HepG2 (cell line): ENCODE measurements at regions not wholly inside any gene's neighbourhood (a gene's known extent, or its start where the extent isn't known, plus 50 kb on each side); places are given as distances from the start of the nearest gene placed in this dataset.

Experiments used
- ATAC-seq: fragments of 200-7000 bp; cut with Tn5 transposase; 3 replicates; pipeline ENCODE4 v1.9.1; 2020; ENCODE audit warnings: mild to moderate bottlenecking, moderate library complexity
- BruUV-seq: library from RNA; stranded (reverse); fragments of 400-500 nt; replicated peaks from 2 replicates; lab custom pipeline; 2021; lab: Mats Ljungman, UMichigan
- CTCF ChIA-PET: fragments of 300-600 bp; formaldehyde crosslinking; extraction: SDS; loops from one replicate; lab custom pipeline; 2021; ENCODE audit warnings: low total read pairs, inconsistent platforms, low intra/inter-chr PET ratio; lab: Yijun Ruan, JAX
- POLR2A ChIA-PET: fragments of 350-600 bp; sonication (Branson Sonifier 250); formaldehyde crosslinking; loops from one replicate; lab custom pipeline; 2020; ENCODE audit warnings: antibody characterized with exemption, inconsistent platforms; lab: Yijun Ruan, JAX
- DNase-seq: peaks from one replicate; pipeline ENCODE4 v3.0.0-alpha.2; 2015; ENCODE audit warnings: low spot score
- FAIRE-seq: peaks from 3 replicates; lab custom pipeline; 2011; peaks lifted over from hg19 to GRCh38; lab: Jason Lieb, UNC
- H2AFZ ChIP-seq: one replicate; pipeline ENCODE4 v1.6.1; 2011; ENCODE audit warnings: low read length, inconsistent platforms
- H3K27ac ChIP-seq: fragments of 300-600 bp; 3 replicates; pipeline ENCODE4 v1.8.0; 2011; ENCODE audit warnings: mixed run types, mild to moderate bottlenecking, mixed read lengths, low read length, inconsistent platforms; ENCODE audit not compliant: insufficient read depth; ENCODE audit errors: extremely low read length
- H3K27me3 ChIP-seq, 2 experiments: fragments of 200-600 bp in 1 of 2; 2 replicates in 1 of 2; 3 replicates in 1 of 2; pipeline versions ENCODE4 v1.6.0 to v1.8.0; 2011; ENCODE audit warnings: low read length in 2 of 2, mild to moderate bottlenecking in 2 of 2, moderate library complexity in 2 of 2, inconsistent platforms in 1 of 2; ENCODE audit not compliant: insufficient read depth in 2 of 2, control insufficient read depth in 1 of 2
- H3K36me3 ChIP-seq, 2 experiments: fragments of 200-600 bp in 1 of 2; replicated peaks in 1 of 2; 2 replicates in 1 of 2; 3 replicates in 1 of 2; pipeline versions ENCODE4 v1.5.1 to v1.8.0; 2011; ENCODE audit warnings: low read length in 2 of 2, inconsistent platforms in 1 of 2; ENCODE audit not compliant: insufficient read depth in 2 of 2, control insufficient read depth in 1 of 2
- H3K4me1 ChIP-seq: 2 replicates; pipeline ENCODE4 v1.5.1; 2012; ENCODE audit warnings: low read length, inconsistent platforms; ENCODE audit not compliant: insufficient read depth
- H3K4me2 ChIP-seq: 2 replicates; pipeline ENCODE4 v1.6.0; 2011; ENCODE audit warnings: low read depth, low read length, inconsistent platforms
- H3K4me3 ChIP-seq, 3 experiments: fragments of 200-600 bp in 1 of 3; sonication (generic), shearing (Covaris generic) in 1 of 3; replicated peaks in 1 of 3; 2 replicates each; pipeline ENCODE4 v1.5.1; 2011 to 2016; ENCODE audit warnings: low read length in 3 of 3, inconsistent platforms in 2 of 3, low read depth in 2 of 3, mild to moderate bottlenecking in 2 of 3, control low read depth in 1 of 3, mixed read lengths in 1 of 3; ENCODE audit not compliant: insufficient read depth in 1 of 3
- H3K79me2 ChIP-seq: one replicate; pipeline ENCODE4 v1.6.1; 2011; ENCODE audit warnings: low read length, inconsistent platforms; ENCODE audit not compliant: insufficient read depth
- H3K9ac ChIP-seq: 2 replicates; pipeline ENCODE4 v1.6.0; 2011; ENCODE audit warnings: mild to moderate bottlenecking, low read depth, low read length, inconsistent platforms; ENCODE audit not compliant: insufficient read depth
- H3K9me3 ChIP-seq: 2 replicates; pipeline ENCODE4 v1.5.1; 2012; ENCODE audit warnings: mild to moderate bottlenecking, low read length
- H4K20me1 ChIP-seq: 2 replicates; pipeline ENCODE4 v1.6.0; 2011; ENCODE audit warnings: inconsistent platforms, mild to moderate bottlenecking, low read length, moderate library complexity; ENCODE audit not compliant: insufficient read depth
- GFI1 ChIP-seq: sonication (generic); formaldehyde crosslinking; IDR thresholded peaks from 2 replicates; pipeline ENCODE4 v1.5.0; 2020; ENCODE audit warnings: missing genetic modification reagents, mild to moderate bottlenecking, borderline replicate concordance
- NAIF1 ChIP-seq: sonication (generic); formaldehyde crosslinking; IDR thresholded peaks from 2 replicates; pipeline ENCODE4 v1.5.0; 2020; ENCODE audit warnings: mild to moderate bottlenecking, missing genetic modification reagents, borderline replicate concordance
- SNAPC2 ChIP-seq: sonication (generic); formaldehyde crosslinking; IDR thresholded peaks from 2 replicates; pipeline ENCODE4 v1.8.1; 2022; ENCODE audit warnings: mild to moderate bottlenecking, missing genetic modification reagents
- ZBTB3 ChIP-seq: sonication (generic); formaldehyde crosslinking; IDR thresholded peaks from 2 replicates; pipeline ENCODE4 v1.4.0; 2020; ENCODE audit warnings: low read depth, mild to moderate bottlenecking, moderate library complexity, missing genetic modification reagents, borderline replicate concordance
- ZBTB44 ChIP-seq: sonication (generic); formaldehyde crosslinking; IDR thresholded peaks from 2 replicates; pipeline ENCODE4 v1.4.0; 2020; ENCODE audit warnings: missing genetic modification reagents
- ZFP36L2 ChIP-seq: sonication (generic); formaldehyde crosslinking; IDR thresholded peaks from 2 replicates; pipeline ENCODE4 v1.4.0; 2020; ENCODE audit warnings: missing genetic modification reagents
- ZNF24 ChIP-seq: fragments of 450-650 bp; IDR thresholded peaks from 2 replicates; pipeline ENCODE4 v1.6.1; 2017; ENCODE audit warnings: antibody characterized with exemption, mild to moderate bottlenecking
- ZNF616 ChIP-seq: sonication (generic); formaldehyde crosslinking; IDR thresholded peaks from 2 replicates; pipeline ENCODE4 v1.5.0; 2020; ENCODE audit warnings: low read depth, mild to moderate bottlenecking, missing genetic modification reagents
- WGBS: methylation state at CpG from one replicate; pipeline ENCODE4 v1.1.6; 2017; ENCODE audit warnings: low lambda C conversion rate; 5-methylcytosine and 5-hydroxymethylcytosine counted together
- in situ Hi-C: cut with HindIII; loops from 2 replicates; pipeline ENCODE4 v1.10.0; 2017; ENCODE audit warnings: low pct_unique_long_range_greater_than_20kb; ENCODE audit not compliant: extremely low pct_ligation_motif_present
- intact Hi-C: fragments of 100-400 bp; cut with micrococcal nuclease; formaldehyde crosslinking; loops from one replicate; pipeline ENCODE4 v1.10.0; 2022; ENCODE audit not compliant: unreplicated experiment

GRCh38 chr2:62321380-62322289 is 125.7 kb downstream of the B3GNT2 start:
- BruUV-seq, result no TSS peak
- Histone ChIP-seq H3K4me1 (peaks cover 9% of the 10 kb centered on the region; the same call in 1 of the 2 replicates), H3K4me3 (no peak overlapping the region), H3K27me3 (peaks cover 0 to 6% of the 10 kb centered on the region in 2 experiments; a peak in 2 of 5 replicates), H3K36me3 (no peaks in the 10 kb centered on the region), H3K9ac (no peak overlapping the region), H4K20me1 (no peaks in the 10 kb centered on the region), H3K9me3 (no peaks in the 10 kb centered on the region), H3K27ac (no peak overlapping the region), H2AFZ (no peak overlapping the region), H3K4me2 (no peak overlapping the region), H3K79me2 (no peaks in the 10 kb centered on the region)
- DNase-seq (no peak), ATAC-seq (no peak), FAIRE-seq (no peak)
- in situ Hi-C loops (no loop called here), intact Hi-C loops (no loop called here)
- POLR2A ChIA-PET, result no interaction called here
- CTCF ChIA-PET, result no interaction called here
- TF ChIP-seq NAIF1 (CRISPR knock-in tag) (no peak), ZFP36L2 (no peak), GFI1 (CRISPR knock-in tag) (no peak), ZNF616 (CRISPR knock-in tag) (no peak), ZNF24 (no peak), SNAPC2 (CRISPR knock-in tag) (no peak), ZBTB44 (CRISPR knock-in tag) (no peak), ZBTB3 (CRISPR knock-in tag) (no peak)
- WGBS, result 21% methylated on average over 9 of the region's 9 CpGs
